Astrocyte (in vitro differentiated cells and primary cell): ENCODE measurements at regions not wholly inside any gene's neighbourhood (a gene's known extent, or its start where the extent isn't known, plus 50 kb on each side); places are given as distances from the start of the nearest gene placed in this dataset.
"Not testable (repeated sequence)": the region's sequence is repeated elsewhere in the genome, so short reads cannot be mapped to it uniquely, and the experiment has no call there.

ENCODE experiments used
- DNase-seq: peaks from one replicate; pipeline ENCODE4 v3.0.0-alpha.2; 2010; ENCODE audit warnings: low read depth
- FAIRE-seq: peaks from 2 replicates; lab custom pipeline; 2011; peaks lifted over from hg19 to GRCh38; lab: Jason Lieb, UNC
- H2AFZ ChIP-seq: 2 replicates; pipeline ENCODE4 v1.6.0; 2012; ENCODE audit warnings: low read depth, low read length, inconsistent platforms
- H3K27ac ChIP-seq: 2 replicates; pipeline ENCODE4 v1.5.1; 2011; ENCODE audit warnings: low read depth, low read length, inconsistent platforms
- H3K27me3 ChIP-seq: 2 replicates; pipeline ENCODE4 v1.6.0; 2011; ENCODE audit warnings: low read length, inconsistent platforms; ENCODE audit not compliant: insufficient read depth
- H3K36me3 ChIP-seq: 2 replicates; pipeline ENCODE4 v1.5.1; 2011; ENCODE audit warnings: low read length, inconsistent platforms; ENCODE audit not compliant: insufficient read depth
- H3K4me1 ChIP-seq: 2 replicates; pipeline ENCODE4 v1.5.1; 2011; ENCODE audit warnings: low read length, inconsistent platforms; ENCODE audit not compliant: insufficient read depth
- H3K4me2 ChIP-seq: 2 replicates; pipeline ENCODE4 v1.6.0; 2012; ENCODE audit warnings: low read length, inconsistent platforms
- H3K4me3 ChIP-seq: 2 replicates; pipeline ENCODE4 v1.5.1; 2011; ENCODE audit warnings: low read depth, mild to moderate bottlenecking, low read length, inconsistent platforms; ENCODE audit not compliant: insufficient read depth
- H3K79me2 ChIP-seq: 2 replicates; pipeline ENCODE4 v1.6.0; 2012; ENCODE audit warnings: mild to moderate bottlenecking, low read length, inconsistent platforms; ENCODE audit not compliant: insufficient read depth
- H3K9ac ChIP-seq: 2 replicates; pipeline ENCODE4 v1.6.0; 2012; ENCODE audit warnings: mild to moderate bottlenecking, low read length, inconsistent platforms
- H3K9me3 ChIP-seq: 2 replicates; pipeline ENCODE4 v1.5.1; 2012; ENCODE audit warnings: low read depth, mild to moderate bottlenecking, low read length, inconsistent platforms; ENCODE audit not compliant: insufficient read depth
- H4K20me1 ChIP-seq: 2 replicates; pipeline ENCODE4 v1.6.0; 2012; ENCODE audit warnings: low read length, inconsistent platforms; ENCODE audit not compliant: insufficient read depth
- H3K27ac Mint-ChIP-seq: one replicate; pipeline ENCODE4 v1.8.0; 2021; ENCODE audit warnings: mild to moderate bottlenecking, mixed read lengths; ENCODE audit not compliant: unreplicated experiment
- H3K27me3 Mint-ChIP-seq: one replicate; pipeline ENCODE4 v1.8.0; 2021; ENCODE audit warnings: low read depth, mixed read lengths; ENCODE audit not compliant: unreplicated experiment
- H3K36me3 Mint-ChIP-seq: one replicate; pipeline ENCODE4 v1.8.0; 2021; ENCODE audit warnings: low read depth, mixed read lengths; ENCODE audit not compliant: unreplicated experiment
- H3K4me1 Mint-ChIP-seq: one replicate; pipeline ENCODE4 v1.8.0; 2021; ENCODE audit warnings: low read depth, mixed read lengths; ENCODE audit not compliant: unreplicated experiment
- H3K4me3 Mint-ChIP-seq: one replicate; pipeline ENCODE4 v1.8.0; 2021; ENCODE audit warnings: mild to moderate bottlenecking, moderate library complexity, mixed read lengths; ENCODE audit not compliant: unreplicated experiment
- H3K9me3 Mint-ChIP-seq: one replicate; pipeline ENCODE4 v1.8.0; 2021; ENCODE audit warnings: mild to moderate bottlenecking, mixed read lengths; ENCODE audit not compliant: unreplicated experiment
- CTCF ChIP-seq: IDR thresholded peaks from 2 replicates; pipeline ENCODE4 v1.5.1; 2011; ENCODE audit warnings: low read depth, mild to moderate bottlenecking, inconsistent platforms, low read length, moderate library complexity; ENCODE audit not compliant: insufficient read depth
- EZH2 ChIP-seq: IDR thresholded peaks from 2 replicates; pipeline ENCODE4 v1.6.1; 2012; ENCODE audit warnings: mild to moderate bottlenecking, low read length, inconsistent platforms; ENCODE audit not compliant: insufficient read depth

- Mint-ChIP-seq H3K27me3 (peaks cover 16% of the 10 kb centered on the region), H3K36me3 (no peaks in the 10 kb centered on the region), H3K9me3 (peaks cover 6% of the 10 kb centered on the region), H3K27ac (peak overlapping the region; percentile 68), H3K4me3 (no peak overlapping the region), H3K4me1 (peaks cover 30% of the 10 kb centered on the region)
- no peak overlapping the region for H2AFZ ChIP-seq
- FAIRE-seq = no peak
- DNase-seq = peak; percentile 77
- H3K4me3 ChIP-seq = no peak overlapping the region
- no peaks in the 10 kb centered on the region for H3K27me3 ChIP-seq
- H3K27ac ChIP-seq = peak overlapping the region; percentile 68
- H3K9me3 ChIP-seq = no peaks in the 10 kb centered on the region
- H3K36me3 ChIP-seq = no peaks in the 10 kb centered on the region
- peaks cover 36% of the 10 kb centered on the region for H3K4me1 ChIP-seq
- TF ChIP-seq CTCF (no peak), EZH2 (no peak)
- no peaks in the 10 kb centered on the region for H4K20me1 ChIP-seq
- H3K9ac ChIP-seq = peak overlapping the region; percentile 64
- no peaks in the 10 kb centered on the region for H3K79me2 ChIP-seq
- peak overlapping the region; percentile 71 for H3K4me2 ChIP-seq
Observed at GRCh38 chr17:77842528-77843147, 115.9 kb upstream of the TNRC6C start.

GRCh38 chr17:77843255-77843895 lies 115.1 kb upstream of the TNRC6C start:
- H3K27ac Mint-ChIP-seq = peak overlapping the region; percentile 68
- FAIRE-seq = peak; percentile 90
- H3K4me2 ChIP-seq = peak overlapping the region; percentile 71

GRCh38 chr17:77843896-77844295 lies 114.6 kb upstream of the TNRC6C start:
- Histone ChIP-seq H3K4me3 (no peak overlapping the region), H3K27ac (peak overlapping the region; percentile 68), H3K79me2 (no peaks in the 10 kb centered on the region), H3K9me3 (no peaks in the 10 kb centered on the region), H3K36me3 (no peaks in the 10 kb centered on the region), H4K20me1 (no peaks in the 10 kb centered on the region), H3K9ac (peak overlapping the region; percentile 68), H3K4me1 (peaks cover 36% of the 10 kb centered on the region), H2AFZ (no peak overlapping the region), H3K27me3 (no peaks in the 10 kb centered on the region), H3K4me2 (peak overlapping the region; percentile 71)
- Mint-ChIP-seq H3K9me3 (peaks cover 2% of the 10 kb centered on the region), H3K4me1 (peaks cover 30% of the 10 kb centered on the region), H3K27ac (peak overlapping the region; percentile 55), H3K36me3 (no peaks in the 10 kb centered on the region), H3K27me3 (peaks cover 10% of the 10 kb centered on the region), H3K4me3 (no peak overlapping the region)
- TF ChIP-seq EZH2 (no peak), CTCF (no peak)
- FAIRE-seq (no peak), DNase-seq (no peak)

More at GRCh38 chr17:77843255-77843895, 115.1 kb upstream of the TNRC6C start:
- H3K9me3 Mint-ChIP-seq, H3K79me2 ChIP-seq, H3K4me3 Mint-ChIP-seq, H3K27me3 ChIP-seq, H3K36me3 Mint-ChIP-seq, H3K36me3 ChIP-seq, H4K20me1 ChIP-seq, H3K4me3 ChIP-seq, H2AFZ ChIP-seq, H3K9me3 ChIP-seq: not testable (repeated sequence)
- Histone ChIP-seq H3K4me1 (peaks cover 36% of the 10 kb centered on the region), H3K9ac (peak overlapping the region; percentile 68), H3K27ac (peak overlapping the region; percentile 68)
- H3K4me1 Mint-ChIP-seq = peaks cover 30% of the 10 kb centered on the region
- H3K27me3 Mint-ChIP-seq = peaks cover 14% of the 10 kb centered on the region
- DNase-seq = peak; percentile 97
